HEK293 (cell line): ENCODE measurements at regions not wholly inside any gene's neighbourhood (a gene's known extent, or its start where the extent isn't known, plus 50 kb on each side); places are given as distances from the start of the nearest gene placed in this dataset.
"Not testable (repeated sequence)": the region's sequence is repeated elsewhere in the genome, so short reads cannot be mapped to it uniquely, and the experiment has no call there.

ENCODE experiments used
- CTCF ChIP-seq: fragments of 450-650 bp; formaldehyde crosslinking; IDR thresholded peaks from 2 replicates; pipeline ENCODE4 v1.5.1; 2016; ENCODE audit warnings: missing biosample characterization, missing genetic modification characterization
- KLF10 ChIP-seq: fragments of 450-650 bp; IDR thresholded peaks from 2 replicates; pipeline ENCODE4 v1.5.1; 2018; ENCODE audit warnings: missing biosample characterization, mild to moderate bottlenecking, missing genetic modification characterization
- KLF16 ChIP-seq: fragments of 450-650 bp; formaldehyde crosslinking; IDR thresholded peaks from 2 replicates; pipeline ENCODE4 v1.5.1; 2017; ENCODE audit warnings: missing biosample characterization, missing genetic modification characterization
- ZNF140 ChIP-seq: fragments of 450-650 bp; formaldehyde crosslinking; IDR thresholded peaks from 2 replicates; pipeline ENCODE4 v1.5.1; 2016; ENCODE audit warnings: missing biosample characterization, missing genetic modification characterization
- ZNF214 ChIP-seq: fragments of 450-650 bp; formaldehyde crosslinking; IDR thresholded peaks from 2 replicates; pipeline ENCODE4 v1.5.1; 2017; ENCODE audit warnings: missing biosample characterization, mild to moderate bottlenecking, missing genetic modification characterization, borderline replicate concordance
- ZNF221 ChIP-seq: fragments of 450-650 bp; formaldehyde crosslinking; IDR thresholded peaks from 2 replicates; pipeline ENCODE4 v1.5.1; 2017; ENCODE audit warnings: missing biosample characterization, missing genetic modification characterization, borderline replicate concordance
- ZNF37A ChIP-seq: fragments of 450-650 bp; IDR thresholded peaks from 2 replicates; pipeline ENCODE4 v1.5.1; 2018; ENCODE audit warnings: missing biosample characterization, missing genetic modification characterization
- ZNF707 ChIP-seq: fragments of 450-650 bp; formaldehyde crosslinking; IDR thresholded peaks from 2 replicates; pipeline ENCODE4 v1.5.1; 2016; ENCODE audit warnings: missing biosample characterization, missing genetic modification characterization

- TF ChIP-seq CTCF, ZNF140, ZNF221, ZNF214, KLF16, KLF10, ZNF37A, ZNF707 (tag by site-specific recombination): not testable (repeated sequence)
Measured at GRCh38 chr22:26951139-26951538, 293.8 kb downstream of the MIAT start.
